ENCODE measurements at regions not wholly inside any gene's neighbourhood (a gene's known extent, or its start where the extent isn't known, plus 50 kb on each side); places are given as distances from the start of the nearest gene placed in this dataset.

- H3K9ac ChIP-seq (ENCODE audit: insufficient read depth in 1 of 2, low read depth in 2 of 2, low read length in 2 of 2) = no peak overlapping the region
- ATAC-seq (no peak), FAIRE-seq (no peak), DNase-seq (ENCODE audit: extremely low read depth in 1 of 4, low spot score in 3 of 4) (no peak)
- H3K36me3 ChIP-seq (ENCODE audit: control insufficient read depth, insufficient read depth, low read length) = no peaks in the 10 kb centered on the region
- 0% methylated on average over 1 of the region's 1 CpG for WGBS (ENCODE audit: insufficient coverage, low coverage, missing lambda C conversion rate)
- intact Hi-C loops (cut with micrococcal nuclease) = no loop called here
- no peak overlapping the region for H3K27ac ChIP-seq (ENCODE audit: extremely low read depth, low read depth, low read length)
- H3K9me3 ChIP-seq (replicated peaks; ENCODE audit: control insufficient read depth, insufficient read depth, low read depth, low read length) = no peaks in the 10 kb centered on the region
- TF ChIP-seq MIER1 (IDR thresholded peaks at IDR 0.05; ENCODE audit: low read depth) (no peak), EP300 (IDR thresholded peaks at IDR 0.05; ENCODE audit: low read length) (no peak), ZNF592 (IDR thresholded peaks at IDR 0.05) (no peak), AFF4 (CRISPR knock-in tag; IDR thresholded peaks at IDR 0.05) (no peak), CREB1 (IDR thresholded peaks at IDR 0.05) (no peak), CREB1 (CRISPR knock-in tag; IDR thresholded peaks at IDR 0.05) (no peak), NR2C2 (CRISPR knock-in tag; IDR thresholded peaks at IDR 0.05) (no peak), NR2C2 (tag; IDR thresholded peaks at IDR 0.05) (no peak), ZNF217 (CRISPR knock-in tag; IDR thresholded peaks at IDR 0.05) (no peak), ZZZ3 (IDR thresholded peaks at IDR 0.05) (no peak), STAT5A (IDR thresholded peaks at IDR 0.05; ENCODE audit: borderline replicate concordance, low read length) (no peak), ZNF764 (CRISPR knock-in tag; IDR thresholded peaks at IDR 0.05; ENCODE audit: low read depth) (no peak)
- TF ChIP-seq, protein P1, sequence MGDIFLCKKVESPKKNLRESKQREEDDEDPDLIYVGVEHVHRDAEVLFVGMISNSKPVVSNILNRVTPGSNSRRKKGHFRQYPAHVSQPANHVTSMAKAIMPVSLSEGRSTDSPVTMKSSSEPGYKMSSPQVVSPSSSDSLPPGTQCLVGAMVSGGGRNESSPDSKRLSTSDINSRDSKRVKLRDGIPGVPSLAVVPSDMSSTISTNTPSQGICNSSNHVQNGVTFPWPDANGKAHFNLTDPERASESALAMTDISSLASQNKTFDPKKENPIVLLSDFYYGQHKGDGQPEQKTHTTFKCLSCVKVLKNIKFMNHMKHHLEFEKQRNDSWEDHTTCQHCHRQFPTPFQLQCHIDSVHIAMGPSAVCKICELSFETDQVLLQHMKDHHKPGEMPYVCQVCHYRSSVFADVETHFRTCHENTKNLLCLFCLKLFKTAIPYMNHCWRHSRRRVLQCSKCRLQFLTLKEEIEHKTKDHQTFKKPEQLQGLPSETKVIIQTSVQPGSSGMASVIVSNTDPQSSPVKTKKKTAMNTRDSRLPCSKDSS (IDR thresholded peaks at IDR 0.05; ENCODE audit: low read depth, partially characterized antibody) = no peak
- TF ChIP-seq, protein P2, sequence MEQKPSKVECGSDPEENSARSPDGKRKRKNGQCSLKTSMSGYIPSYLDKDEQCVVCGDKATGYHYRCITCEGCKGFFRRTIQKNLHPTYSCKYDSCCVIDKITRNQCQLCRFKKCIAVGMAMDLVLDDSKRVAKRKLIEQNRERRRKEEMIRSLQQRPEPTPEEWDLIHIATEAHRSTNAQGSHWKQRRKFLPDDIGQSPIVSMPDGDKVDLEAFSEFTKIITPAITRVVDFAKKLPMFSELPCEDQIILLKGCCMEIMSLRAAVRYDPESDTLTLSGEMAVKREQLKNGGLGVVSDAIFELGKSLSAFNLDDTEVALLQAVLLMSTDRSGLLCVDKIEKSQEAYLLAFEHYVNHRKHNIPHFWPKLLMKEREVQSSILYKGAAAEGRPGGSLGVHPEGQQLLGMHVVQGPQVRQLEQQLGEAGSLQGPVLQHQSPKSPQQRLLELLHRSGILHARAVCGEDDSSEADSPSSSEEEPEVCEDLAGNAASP (IDR thresholded peaks at IDR 0.05) = no peak
- no peaks in the 10 kb centered on the region for H3K9me1 ChIP-seq (ENCODE audit: control insufficient read depth, insufficient read depth, low read length)
- no peaks in the 10 kb centered on the region for H3K27me3 ChIP-seq (ENCODE audit: control insufficient read depth in 2 of 2, insufficient read depth in 2 of 2, low read length in 2 of 2)
- H3K4me2 ChIP-seq (ENCODE audit: insufficient read depth, low read length) = no peak overlapping the region
- H3K4me3 ChIP-seq = no peak overlapping the region
- H2AFZ ChIP-seq (ENCODE audit: low read depth, low read length) = no peak overlapping the region
- in situ Hi-C loops (cut with MboI) = no loop called here
- POLR2A ChIA-PET = no interaction called here
- no TSS peak for BruUV-seq (replicated peaks)
- no peaks in the 10 kb centered on the region for H4K20me1 ChIP-seq (replicated peaks; ENCODE audit: control insufficient read depth, insufficient read depth, low read length)
- H3K4me1 ChIP-seq (replicated peaks in 1 of 2; ENCODE audit: control insufficient read depth in 2 of 2, insufficient read depth in 2 of 2, low read length in 2 of 2) = no peaks in the 10 kb centered on the region
- H3K79me2 ChIP-seq (ENCODE audit: control insufficient read depth, insufficient read depth, low read length) = no peaks in the 10 kb centered on the region
- CTCF ChIA-PET (ENCODE audit: low intra/inter-chr PET ratio) = no interaction called here
Observed at GRCh38 chr4:111941957-111942356, 203.3 kb upstream of the FAM241A start.
